ENCODE measurements at regions not wholly inside any gene's neighbourhood (a gene's known extent, or its start where the extent isn't known, plus 50 kb on each side); places are given as distances from the start of the nearest gene placed in this dataset.
A peak's percentile ranks its signal among the peaks of the same experiment; 100 is the strongest.

DNA sequence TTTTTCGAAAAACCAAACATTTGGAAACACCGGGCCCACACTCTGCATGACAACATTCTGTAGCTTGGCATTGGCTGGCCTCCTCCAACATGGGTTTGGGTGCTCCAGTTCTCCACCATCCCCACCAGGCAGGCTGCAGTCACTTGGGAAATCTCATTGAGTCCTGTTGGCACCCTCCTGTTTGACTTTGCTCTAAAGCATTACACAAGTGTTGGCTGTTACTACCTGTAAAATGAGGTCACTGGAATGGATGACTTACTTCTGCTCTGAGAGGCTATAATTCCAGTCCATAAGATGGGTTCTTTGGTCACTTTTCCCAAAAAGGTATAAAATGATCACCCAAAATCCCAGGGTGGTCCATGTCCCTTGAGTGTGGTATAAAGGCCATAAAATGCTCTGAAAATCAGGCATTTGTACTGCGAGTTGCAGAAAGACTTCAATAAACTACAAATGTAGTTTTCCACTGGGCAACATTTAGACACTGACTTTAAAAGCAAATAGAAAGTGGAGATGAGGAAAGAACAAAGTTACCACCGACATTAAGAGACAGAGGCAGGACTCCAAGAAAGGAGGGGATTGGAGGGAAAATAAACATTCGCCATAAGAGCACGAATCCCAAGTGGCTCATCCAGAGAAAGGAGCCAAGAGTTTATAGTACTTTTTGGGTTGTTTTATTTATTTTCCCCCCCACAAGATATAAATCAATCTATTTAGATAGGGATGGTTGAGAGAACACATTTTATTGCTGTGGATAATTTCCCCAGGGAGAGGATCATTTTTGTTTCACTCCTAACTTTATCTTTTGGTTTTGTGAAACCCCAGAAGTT, 295.1 kb downstream of the TLE1 start:
- CTCF ChIA-PET: no interaction called here
- no peak overlapping the region for H3K4me3 ChIP-seq (ENCODE audit: low read depth, low read length)
- TF ChIP-seq, protein P1, sequence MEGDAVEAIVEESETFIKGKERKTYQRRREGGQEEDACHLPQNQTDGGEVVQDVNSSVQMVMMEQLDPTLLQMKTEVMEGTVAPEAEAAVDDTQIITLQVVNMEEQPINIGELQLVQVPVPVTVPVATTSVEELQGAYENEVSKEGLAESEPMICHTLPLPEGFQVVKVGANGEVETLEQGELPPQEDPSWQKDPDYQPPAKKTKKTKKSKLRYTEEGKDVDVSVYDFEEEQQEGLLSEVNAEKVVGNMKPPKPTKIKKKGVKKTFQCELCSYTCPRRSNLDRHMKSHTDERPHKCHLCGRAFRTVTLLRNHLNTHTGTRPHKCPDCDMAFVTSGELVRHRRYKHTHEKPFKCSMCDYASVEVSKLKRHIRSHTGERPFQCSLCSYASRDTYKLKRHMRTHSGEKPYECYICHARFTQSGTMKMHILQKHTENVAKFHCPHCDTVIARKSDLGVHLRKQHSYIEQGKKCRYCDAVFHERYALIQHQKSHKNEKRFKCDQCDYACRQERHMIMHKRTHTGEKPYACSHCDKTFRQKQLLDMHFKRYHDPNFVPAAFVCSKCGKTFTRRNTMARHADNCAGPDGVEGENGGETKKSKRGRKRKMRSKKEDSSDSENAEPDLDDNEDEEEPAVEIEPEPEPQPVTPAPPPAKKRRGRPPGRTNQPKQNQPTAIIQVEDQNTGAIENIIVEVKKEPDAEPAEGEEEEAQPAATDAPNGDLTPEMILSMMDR (IDR thresholded peaks at IDR 0.05; ENCODE audit: insufficient read depth, low read length, missing control alignments): no peak
- POLR2A ChIA-PET: no interaction called here
- no peak for DNase-seq (ENCODE audit: low read depth, low spot score)

DNA sequence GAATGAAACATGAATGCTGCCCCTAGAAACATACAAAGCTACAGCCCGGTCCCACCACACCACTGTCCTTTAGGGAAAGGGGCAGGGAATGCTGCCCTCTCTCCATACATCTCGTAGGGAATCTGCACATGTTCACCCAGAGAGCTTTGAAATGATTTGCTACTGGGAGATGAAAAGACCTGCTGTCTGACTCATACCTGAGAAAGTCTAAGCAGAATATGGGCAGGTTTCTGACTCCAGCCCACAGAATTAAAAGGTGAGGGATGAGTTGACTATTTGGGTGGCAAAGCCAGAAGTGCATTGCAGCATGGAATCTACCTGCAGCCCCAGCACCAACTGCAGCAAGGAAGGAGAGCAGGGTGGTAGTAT, 297.9 kb downstream of the TLE1 start:
- ChIA-PET CTCF (no interaction called here), POLR2A (no interaction called here)
- TF ChIP-seq, protein P1 (IDR thresholded peaks at IDR 0.05; ENCODE audit: insufficient read depth, low read length, missing control alignments): no peak
- no peak overlapping the region for H3K4me3 ChIP-seq (ENCODE audit: low read depth, low read length)
- no peak for DNase-seq (ENCODE audit: low read depth, low spot score)

DNA sequence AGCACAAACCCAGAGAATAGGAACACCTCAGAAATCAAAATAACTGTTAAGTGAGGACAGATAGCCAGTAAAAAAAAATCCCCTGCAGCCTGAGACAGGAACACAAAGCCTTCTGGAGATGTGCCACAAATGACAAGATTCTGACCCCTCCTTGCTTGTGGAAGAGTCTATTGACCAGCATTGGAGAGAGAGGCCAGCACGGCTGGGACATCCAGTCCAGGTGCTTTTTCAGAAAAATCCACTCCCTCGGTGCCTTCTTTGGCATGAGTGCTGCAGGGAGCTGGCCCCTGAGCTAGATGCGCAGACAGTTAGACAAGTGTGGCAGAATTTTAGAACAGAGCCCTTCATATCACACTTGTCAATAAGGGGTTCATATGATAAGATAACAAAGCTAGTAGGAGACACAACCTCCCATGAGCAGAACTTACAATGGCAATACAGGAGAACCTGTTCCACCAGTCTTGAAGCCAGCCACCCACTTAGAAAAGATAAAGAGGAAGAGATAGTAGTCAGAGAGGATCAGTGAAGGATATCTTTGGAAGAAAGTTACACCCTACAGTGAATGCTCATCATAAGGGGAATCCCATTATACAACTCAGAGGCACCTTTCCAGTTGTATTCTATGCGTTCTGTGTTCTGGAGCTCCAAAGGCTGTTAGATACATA, 298.4 kb downstream of the TLE1 start:
- no peak overlapping the region for H3K4me3 ChIP-seq (ENCODE audit: low read depth, low read length)
- DNase-seq (ENCODE audit: low read depth, low spot score): no peak
- POLR2A ChIA-PET: no interaction called here
- TF ChIP-seq, protein P1 (IDR thresholded peaks at IDR 0.05; ENCODE audit: insufficient read depth, low read length, missing control alignments): no peak
- CTCF ChIA-PET: no interaction called here

DNA sequence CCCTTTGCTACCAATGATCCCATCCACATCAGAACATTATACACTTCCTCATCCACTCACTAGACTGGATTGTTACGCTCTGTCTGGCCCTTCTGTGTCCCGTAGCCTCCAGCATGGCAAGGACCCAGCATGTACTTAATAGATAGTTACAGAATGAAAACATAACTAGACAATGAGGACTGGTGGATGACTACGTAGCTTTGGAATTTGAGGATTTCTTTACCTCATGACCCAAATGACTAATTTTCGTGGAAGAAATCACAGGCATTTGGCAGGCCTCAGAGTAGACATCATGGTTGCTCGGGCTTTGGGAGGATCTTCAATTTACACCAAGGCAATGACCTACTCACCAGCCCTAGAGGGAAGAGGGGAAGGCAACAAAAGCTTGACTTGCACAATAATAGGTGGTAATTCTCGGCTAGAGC, 299.8 kb downstream of the TLE1 start:
- TF ChIP-seq, protein P1 (IDR thresholded peaks at IDR 0.05; ENCODE audit: insufficient read depth, low read length, missing control alignments): no peak
- DNase-seq (ENCODE audit: low read depth, low spot score): peak; percentile 97
- ChIA-PET CTCF (interaction anchor here (1.2 kb wide), 1 partner anchor 21 kb away, joined by 3 read pairs; no protein-coding TSS in a partner anchor), POLR2A (interaction anchor here (0.6 kb wide), 1 partner anchor 42 kb away, joined by 3 read pairs; no protein-coding TSS in a partner anchor)
- no peak overlapping the region for H3K4me3 ChIP-seq (ENCODE audit: low read depth, low read length)

DNA sequence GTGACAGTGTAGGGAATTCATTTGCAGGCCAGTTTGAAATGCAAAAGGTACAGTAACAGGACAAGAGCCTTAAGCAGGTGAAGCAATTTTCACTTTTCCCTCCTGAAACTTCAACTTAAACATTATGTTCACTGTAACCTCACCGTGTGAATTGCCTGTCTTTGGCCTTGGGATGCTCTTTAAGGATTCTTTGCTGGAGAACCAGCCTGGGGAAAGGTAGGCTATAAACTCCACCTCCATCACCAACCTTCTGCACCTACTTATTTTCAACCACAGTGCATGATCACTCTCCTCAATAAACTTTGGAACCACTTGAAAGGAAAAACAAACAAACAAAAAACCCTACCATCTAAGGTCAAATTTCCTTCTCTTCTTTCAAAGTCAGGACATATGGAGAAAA, 300.5 kb downstream of the TLE1 start:
- TF ChIP-seq, protein P1 (IDR thresholded peaks at IDR 0.05; ENCODE audit: insufficient read depth, low read length, missing control alignments): no peak
- POLR2A ChIA-PET: no interaction called here
- no peak overlapping the region for H3K4me3 ChIP-seq (ENCODE audit: low read depth, low read length)
- no peak for DNase-seq (ENCODE audit: low read depth, low spot score)
- CTCF ChIA-PET: interaction anchor here (0.9 to 1.2 kb wide), 2 partner anchors 9 to 22 kb away, joined by 3 read pairs; no protein-coding TSS in a partner anchor
